ENCODE measurements at regions not wholly inside any gene's neighbourhood (a gene's known extent, or its start where the extent isn't known, plus 50 kb on each side); places are given as distances from the start of the nearest gene placed in this dataset.

GRCh38 chr14:29126361-29126760 is 359.8 kb downstream of the FOXG1 start:
- Histone ChIP-seq H3K27me3 (ENCODE audit: control insufficient read depth, insufficient read depth, low read length) (no peaks in the 10 kb centered on the region), H3K36me3 (ENCODE audit: control insufficient read depth, insufficient read depth, low read length) (no peaks in the 10 kb centered on the region), H3K4me3 (ENCODE audit: low read depth, low read length) (no peak overlapping the region)
- no peak for DNase-seq (ENCODE audit: low read depth)
- TF ChIP-seq, protein P1, sequence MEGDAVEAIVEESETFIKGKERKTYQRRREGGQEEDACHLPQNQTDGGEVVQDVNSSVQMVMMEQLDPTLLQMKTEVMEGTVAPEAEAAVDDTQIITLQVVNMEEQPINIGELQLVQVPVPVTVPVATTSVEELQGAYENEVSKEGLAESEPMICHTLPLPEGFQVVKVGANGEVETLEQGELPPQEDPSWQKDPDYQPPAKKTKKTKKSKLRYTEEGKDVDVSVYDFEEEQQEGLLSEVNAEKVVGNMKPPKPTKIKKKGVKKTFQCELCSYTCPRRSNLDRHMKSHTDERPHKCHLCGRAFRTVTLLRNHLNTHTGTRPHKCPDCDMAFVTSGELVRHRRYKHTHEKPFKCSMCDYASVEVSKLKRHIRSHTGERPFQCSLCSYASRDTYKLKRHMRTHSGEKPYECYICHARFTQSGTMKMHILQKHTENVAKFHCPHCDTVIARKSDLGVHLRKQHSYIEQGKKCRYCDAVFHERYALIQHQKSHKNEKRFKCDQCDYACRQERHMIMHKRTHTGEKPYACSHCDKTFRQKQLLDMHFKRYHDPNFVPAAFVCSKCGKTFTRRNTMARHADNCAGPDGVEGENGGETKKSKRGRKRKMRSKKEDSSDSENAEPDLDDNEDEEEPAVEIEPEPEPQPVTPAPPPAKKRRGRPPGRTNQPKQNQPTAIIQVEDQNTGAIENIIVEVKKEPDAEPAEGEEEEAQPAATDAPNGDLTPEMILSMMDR (IDR thresholded peaks at IDR 0.05; ENCODE audit: insufficient read depth, low read length, poor library complexity, severe bottlenecking), result no peak

- Histone ChIP-seq H3K4me3 (ENCODE audit: low read depth, low read length) (no peak overlapping the region), H3K36me3 (ENCODE audit: control insufficient read depth, insufficient read depth, low read length) (no peaks in the 10 kb centered on the region), H3K27me3 (ENCODE audit: control insufficient read depth, insufficient read depth, low read length) (no peaks in the 10 kb centered on the region)
- DNase-seq (ENCODE audit: low read depth), result no peak
- TF ChIP-seq, protein P1 (IDR thresholded peaks at IDR 0.05; ENCODE audit: insufficient read depth, low read length, poor library complexity, severe bottlenecking), result no peak
Measured at GRCh38 chr14:29126865-29127264, 360.3 kb downstream of the FOXG1 start.

- no peak for DNase-seq (ENCODE audit: low read depth)
- Histone ChIP-seq H3K4me3 (ENCODE audit: low read depth, low read length) (no peak overlapping the region), H3K27me3 (ENCODE audit: control insufficient read depth, insufficient read depth, low read length) (no peaks in the 10 kb centered on the region), H3K36me3 (ENCODE audit: control insufficient read depth, insufficient read depth, low read length) (no peaks in the 10 kb centered on the region)
- TF ChIP-seq, protein P1 (IDR thresholded peaks at IDR 0.05; ENCODE audit: insufficient read depth, low read length, poor library complexity, severe bottlenecking), result no peak
Measured at GRCh38 chr14:29140016-29140415, 373.4 kb downstream of the FOXG1 start.

DNA sequence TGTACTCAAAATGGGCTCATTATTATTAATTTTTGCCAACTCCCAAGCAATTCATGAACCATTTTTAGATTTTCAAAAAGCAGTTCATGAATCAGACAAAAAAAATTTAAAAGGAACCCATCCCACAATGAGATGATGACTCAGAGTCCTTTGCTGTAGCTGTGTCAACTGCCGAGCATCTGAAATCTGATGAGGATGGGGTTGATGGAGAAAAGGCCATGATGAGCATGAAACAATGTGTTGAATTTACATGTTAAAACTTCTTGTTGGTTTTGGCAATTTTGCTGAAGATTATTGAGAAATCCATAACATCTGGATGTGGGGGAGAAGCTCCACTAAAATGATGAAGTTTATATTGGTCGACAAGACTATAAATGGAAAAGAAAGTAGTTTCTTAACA is 378.0 kb downstream of the FOXG1 start:
- no peak for DNase-seq (ENCODE audit: low read depth)
- Histone ChIP-seq H3K27me3 (ENCODE audit: control insufficient read depth, insufficient read depth, low read length) (no peaks in the 10 kb centered on the region), H3K36me3 (ENCODE audit: control insufficient read depth, insufficient read depth, low read length) (no peaks in the 10 kb centered on the region), H3K4me3 (ENCODE audit: low read depth, low read length) (no peak overlapping the region)
- TF ChIP-seq, protein P1 (IDR thresholded peaks at IDR 0.05; ENCODE audit: insufficient read depth, low read length, poor library complexity, severe bottlenecking), result no peak

- no peaks in the 10 kb centered on the region for H3K36me3 ChIP-seq (ENCODE audit: control insufficient read depth, insufficient read depth, low read length)
- TF ChIP-seq, protein P1 (IDR thresholded peaks at IDR 0.05; ENCODE audit: insufficient read depth, low read length, poor library complexity, severe bottlenecking), result no peak
- H3K27me3 ChIP-seq (ENCODE audit: control insufficient read depth, insufficient read depth, low read length), result no peaks in the 10 kb centered on the region
- DNase-seq (ENCODE audit: low read depth), result no peak
- H3K4me3 ChIP-seq (ENCODE audit: low read depth, low read length), result no peak overlapping the region
Measured at GRCh38 chr14:29148221-29148620, 381.6 kb downstream of the FOXG1 start.

DNA sequence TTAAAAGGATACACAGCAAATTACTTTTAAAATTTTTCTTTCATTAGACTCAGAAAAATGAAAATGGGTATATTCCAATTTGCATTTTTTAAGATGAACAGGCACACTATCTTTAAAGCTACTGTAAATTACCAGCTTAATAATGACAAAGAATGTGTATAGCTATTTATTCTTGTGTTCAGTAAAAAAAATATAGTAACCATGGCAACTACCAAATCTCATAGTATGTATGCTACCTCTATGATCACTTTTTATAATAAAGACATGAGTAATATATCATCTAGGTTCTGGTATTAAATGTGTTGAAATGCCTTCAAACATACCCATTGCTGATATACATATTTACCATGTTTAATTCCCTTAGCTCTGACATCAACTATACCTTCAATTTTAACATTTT is 383.2 kb downstream of the FOXG1 start:
- no peak for DNase-seq (ENCODE audit: low read depth)

More for the DNA sequence above, 383.2 kb downstream of the FOXG1 start:
- TF ChIP-seq, protein P1 (IDR thresholded peaks at IDR 0.05; ENCODE audit: insufficient read depth, low read length, poor library complexity, severe bottlenecking), result no peak
- H3K36me3 ChIP-seq (ENCODE audit: control insufficient read depth, insufficient read depth, low read length), result no peaks in the 10 kb centered on the region
- no peak overlapping the region for H3K4me3 ChIP-seq (ENCODE audit: low read depth, low read length)
- H3K27me3 ChIP-seq (ENCODE audit: control insufficient read depth, insufficient read depth, low read length), result no peaks in the 10 kb centered on the region
